ENCODE measurements at regions not wholly inside any gene's neighbourhood (a gene's known extent, or its start where the extent isn't known, plus 50 kb on each side); places are given as distances from the start of the nearest gene placed in this dataset.

- DNase-seq: no peak
Observed at GRCh38 chr18:38898167-38898566, 1332.6 kb upstream of the CELF4 start.

- no peak for DNase-seq
Observed at GRCh38 chr18:38895560-38895959, 1330.0 kb upstream of the CELF4 start.

- DNase-seq: no peak
Observed at GRCh38 chr18:38887671-38888020, 1322.0 kb upstream of the CELF4 start.

GRCh38 chr18:38886861-38887670 is 1321.5 kb upstream of the CELF4 start:
- DNase-seq: no peak

DNA sequence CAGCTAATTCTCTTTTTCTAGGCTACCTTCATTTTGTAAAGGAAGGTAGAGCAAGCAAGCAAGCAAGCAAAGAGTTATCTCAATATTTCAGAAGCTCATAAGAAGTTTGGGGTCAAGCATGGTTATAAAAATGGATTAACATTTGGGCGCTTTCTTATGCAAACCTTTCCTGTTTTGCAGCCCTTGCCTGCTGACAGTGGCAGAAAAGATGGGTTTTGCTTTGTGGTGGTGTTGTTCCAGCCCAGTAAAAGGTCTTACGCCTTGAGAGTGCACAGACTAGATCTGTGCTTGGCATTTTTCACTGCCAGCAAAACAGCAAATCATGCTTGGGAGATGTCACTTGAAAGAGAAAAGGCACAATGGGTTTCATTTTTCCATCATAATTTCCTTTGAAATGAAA is 1320.6 kb upstream of the CELF4 start:
- no peak for DNase-seq

GRCh38 chr18:38884050-38884449 is 1318.5 kb upstream of the CELF4 start:
- DNase-seq: no peak

DNA sequence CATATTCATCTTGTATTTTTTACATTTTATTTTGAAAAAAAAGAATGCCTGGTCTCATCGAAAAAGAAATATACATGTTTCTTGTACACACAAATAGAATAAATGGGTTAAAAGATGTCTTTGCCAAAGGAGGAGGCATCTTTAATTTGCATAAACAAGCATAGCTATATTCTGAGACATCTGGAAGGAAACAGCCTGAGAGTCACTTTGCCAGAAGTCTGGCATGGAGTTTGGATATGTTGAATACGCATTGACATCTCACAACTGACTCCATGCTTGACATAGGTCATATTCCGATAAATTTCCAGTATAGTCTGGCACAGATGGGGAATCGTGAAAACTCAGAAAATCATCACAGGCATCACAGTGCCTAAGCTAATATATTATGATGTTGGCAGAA is 1317.5 kb upstream of the CELF4 start:
- no peak for DNase-seq

DNA sequence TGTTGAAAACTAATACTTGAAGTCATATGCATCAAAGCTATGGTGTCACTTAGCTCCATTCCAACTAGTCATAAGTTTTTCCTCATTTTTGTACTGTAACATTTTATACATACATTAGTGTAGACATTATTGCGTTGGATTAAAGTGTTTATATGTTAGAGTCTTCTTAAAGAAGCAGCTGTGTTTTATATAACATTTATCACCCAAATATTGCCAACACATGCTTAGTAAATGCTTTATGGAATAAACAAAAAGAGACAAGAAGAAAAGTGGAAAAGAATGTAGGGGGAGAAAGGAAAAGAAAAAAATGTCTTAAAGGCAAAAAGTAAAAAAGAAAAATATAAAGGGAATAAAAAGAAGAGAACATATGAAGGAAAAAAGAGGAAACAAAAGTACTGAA is 1314.3 kb upstream of the CELF4 start:
- no peak for DNase-seq

GRCh38 chr18:38872342-38872741 is 1306.7 kb upstream of the CELF4 start:
- no peak for DNase-seq

DNA sequence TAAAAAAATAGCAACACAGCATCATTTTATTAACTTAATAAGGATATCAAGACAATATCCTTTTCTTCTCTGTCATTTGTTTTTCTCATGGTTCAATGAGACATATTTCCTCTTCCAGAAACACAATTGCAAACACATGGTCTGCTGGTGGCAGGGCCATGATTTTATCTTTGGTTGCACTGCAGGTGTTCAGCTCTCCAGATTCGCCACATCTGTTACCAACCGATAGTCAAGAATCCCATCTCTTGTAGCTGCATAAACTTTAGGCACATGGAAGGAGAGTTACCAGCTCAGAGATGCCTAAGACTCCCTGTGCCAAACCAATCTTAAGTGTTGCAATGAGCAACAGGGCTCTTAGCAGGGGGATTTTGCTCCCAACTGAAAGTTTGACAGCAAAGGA is 1303.2 kb upstream of the CELF4 start:
- no peak for DNase-seq

DNA sequence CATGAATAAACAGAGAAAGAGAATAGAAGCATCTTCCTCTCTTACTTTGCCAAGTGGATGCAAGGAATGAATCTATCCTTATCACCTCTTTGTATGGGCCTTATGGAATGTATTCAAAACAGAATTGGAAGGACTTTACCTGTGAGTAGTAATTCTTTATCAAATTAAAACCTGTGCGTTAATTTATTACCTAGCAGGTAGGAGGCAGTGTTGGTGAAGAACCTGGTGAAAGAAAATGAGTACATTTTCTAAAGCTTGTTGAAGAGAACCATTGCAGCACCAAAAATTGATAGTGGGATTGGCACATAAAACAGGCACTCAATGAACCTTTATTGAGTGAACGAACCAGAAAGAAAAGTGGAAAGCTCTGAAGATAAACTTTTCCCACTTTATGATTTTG is 1302.1 kb upstream of the CELF4 start:
- no peak for DNase-seq

- DNase-seq: no peak
Observed at GRCh38 chr18:38851526-38851925, 1285.9 kb upstream of the CELF4 start.

DNA sequence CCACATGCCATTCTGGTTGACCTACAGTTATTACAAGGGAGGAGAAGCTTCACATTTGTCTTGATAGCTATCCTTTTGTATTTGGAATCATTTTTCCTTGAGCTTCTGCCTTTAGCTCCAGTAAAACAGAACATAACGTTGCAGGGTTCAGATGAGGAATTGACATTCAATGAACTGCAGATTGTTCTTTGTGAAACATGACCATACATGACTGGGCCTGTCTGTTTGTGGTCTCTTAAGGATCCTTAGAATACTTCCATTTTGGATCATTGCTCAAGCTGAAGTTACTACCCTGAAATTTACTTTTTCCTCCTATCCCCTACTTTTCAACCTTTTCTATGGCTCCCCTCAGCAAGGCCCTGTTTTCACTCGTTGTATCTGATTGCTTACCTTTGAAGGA is 1281.7 kb upstream of the CELF4 start:
- DNase-seq: no peak

GRCh38 chr18:38843291-38843690 is 1277.7 kb upstream of the CELF4 start:
- DNase-seq: no peak

- DNase-seq: no peak
Observed at GRCh38 chr18:38826247-38826646, 1260.6 kb upstream of the CELF4 start.

- DNase-seq: no peak
Observed at GRCh38 chr18:38811209-38811608, 1245.6 kb upstream of the CELF4 start.

- DNase-seq: no peak
Observed at GRCh38 chr18:38810789-38811188, 1245.2 kb upstream of the CELF4 start.

DNA sequence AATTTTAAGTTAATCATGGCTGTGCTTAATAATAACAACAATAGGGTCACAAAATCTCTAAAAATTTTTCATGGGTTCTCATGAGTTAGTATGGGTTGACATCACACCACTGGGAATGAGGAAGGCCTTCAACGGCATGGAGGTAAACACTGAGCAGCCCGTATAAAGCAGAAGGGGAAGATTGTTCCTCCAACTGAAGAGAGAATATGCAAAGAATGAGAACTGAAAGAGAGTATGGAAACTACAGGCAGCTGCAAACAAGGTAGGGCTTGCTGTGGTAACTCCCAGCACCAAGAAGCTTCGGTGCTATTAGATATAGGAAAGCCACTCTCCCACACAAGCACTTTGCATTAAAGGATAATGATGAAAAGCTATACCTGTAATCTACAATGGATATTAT is 1242.3 kb upstream of the CELF4 start:
- no peak for DNase-seq

- DNase-seq: no peak
Observed at GRCh38 chr18:38805256-38805655, 1239.7 kb upstream of the CELF4 start.

DNA sequence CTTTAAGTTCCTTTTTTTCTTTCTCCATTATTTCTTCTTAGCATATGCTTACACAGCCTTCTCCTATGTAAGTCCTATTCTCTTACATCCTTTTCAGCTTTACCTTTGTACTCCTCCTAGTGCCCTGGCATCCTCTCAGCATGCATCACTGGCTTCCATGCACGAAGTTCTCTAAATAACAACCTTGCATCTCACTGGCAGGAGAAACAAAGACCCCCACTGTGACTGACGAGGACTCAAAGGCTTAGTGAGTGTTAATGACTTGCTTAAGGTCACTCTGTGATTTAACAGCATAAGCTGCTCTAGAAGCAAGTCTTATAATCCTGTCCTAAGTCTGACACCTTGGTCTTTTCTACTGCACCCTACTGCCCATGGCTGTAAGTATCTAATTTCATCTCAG is 1236.0 kb upstream of the CELF4 start:
- DNase-seq: no peak

DNA sequence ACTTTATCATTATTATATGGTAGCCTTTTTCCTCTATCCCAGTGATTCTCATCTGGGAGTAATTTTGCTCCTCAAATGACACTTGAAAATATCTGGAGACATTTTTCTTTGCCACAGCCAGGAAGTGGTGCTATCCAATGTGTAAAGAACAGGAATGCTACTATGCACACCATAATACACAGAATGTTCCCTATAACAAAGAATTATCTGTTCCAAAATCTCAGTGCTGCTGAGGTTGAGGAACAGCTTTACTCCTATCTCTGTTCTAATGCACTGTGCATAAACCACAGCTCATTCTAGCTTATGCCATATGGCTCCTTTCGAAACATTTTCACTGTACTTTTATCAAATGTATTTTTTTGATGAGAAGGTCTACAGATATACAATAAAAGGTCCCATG is 1231.2 kb upstream of the CELF4 start:
- no peak for DNase-seq

GRCh38 chr18:38792731-38793130 is 1227.1 kb upstream of the CELF4 start:
- no peak for DNase-seq

- DNase-seq: no peak
Observed at GRCh38 chr18:38790786-38791185, 1225.2 kb upstream of the CELF4 start.

DNA sequence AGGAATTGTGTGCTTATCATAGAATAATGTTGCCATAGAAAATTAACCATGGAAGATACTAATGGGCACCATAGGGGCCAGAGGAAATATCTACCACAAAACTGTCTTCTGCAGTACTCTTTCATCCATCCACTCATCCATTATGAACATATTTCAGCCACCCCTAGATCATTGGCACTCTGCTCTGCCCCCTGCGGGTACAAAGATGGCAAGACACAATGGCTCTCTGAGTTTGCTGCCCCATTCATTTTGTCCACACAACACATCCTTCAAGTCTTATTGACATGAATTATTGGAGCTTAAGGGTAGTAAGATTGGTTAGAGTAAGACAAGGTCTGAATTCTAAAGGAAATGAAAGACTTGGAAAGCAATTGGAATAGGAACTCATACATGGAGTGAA is 1224.7 kb upstream of the CELF4 start:
- no peak for DNase-seq

GRCh38 chr18:38789141-38789540 is 1223.5 kb upstream of the CELF4 start:
- DNase-seq: no peak

Data from T1000 (cell line).